Panc1 (cell line): ENCODE measurements at regions not wholly inside any gene's neighbourhood (a gene's known extent, or its start where the extent isn't known, plus 50 kb on each side); places are given as distances from the start of the nearest gene placed in this dataset.
"Not testable (repeated sequence)": the region's sequence is repeated elsewhere in the genome, so short reads cannot be mapped to it uniquely, and the experiment has no call there.

Experiments
- REST ChIP-seq, 2 experiments: IDR thresholded peaks; 2 replicates each; pipeline ENCODE4 v1.6.1; 2011 to 2012; ENCODE audit warnings: low read depth in 2 of 2, control low read depth in 1 of 2, low read length in 1 of 2, mild to moderate bottlenecking in 1 of 2, moderate library complexity in 1 of 2; ENCODE audit not compliant: insufficient read depth in 1 of 2
- TF ChIP-seq, protein P1 (sequence below): fragments of 450-650 bp; IDR thresholded peaks from 2 replicates; pipeline ENCODE4 v1.5.1; 2017; ENCODE audit warnings: mild to moderate bottlenecking

DNA sequence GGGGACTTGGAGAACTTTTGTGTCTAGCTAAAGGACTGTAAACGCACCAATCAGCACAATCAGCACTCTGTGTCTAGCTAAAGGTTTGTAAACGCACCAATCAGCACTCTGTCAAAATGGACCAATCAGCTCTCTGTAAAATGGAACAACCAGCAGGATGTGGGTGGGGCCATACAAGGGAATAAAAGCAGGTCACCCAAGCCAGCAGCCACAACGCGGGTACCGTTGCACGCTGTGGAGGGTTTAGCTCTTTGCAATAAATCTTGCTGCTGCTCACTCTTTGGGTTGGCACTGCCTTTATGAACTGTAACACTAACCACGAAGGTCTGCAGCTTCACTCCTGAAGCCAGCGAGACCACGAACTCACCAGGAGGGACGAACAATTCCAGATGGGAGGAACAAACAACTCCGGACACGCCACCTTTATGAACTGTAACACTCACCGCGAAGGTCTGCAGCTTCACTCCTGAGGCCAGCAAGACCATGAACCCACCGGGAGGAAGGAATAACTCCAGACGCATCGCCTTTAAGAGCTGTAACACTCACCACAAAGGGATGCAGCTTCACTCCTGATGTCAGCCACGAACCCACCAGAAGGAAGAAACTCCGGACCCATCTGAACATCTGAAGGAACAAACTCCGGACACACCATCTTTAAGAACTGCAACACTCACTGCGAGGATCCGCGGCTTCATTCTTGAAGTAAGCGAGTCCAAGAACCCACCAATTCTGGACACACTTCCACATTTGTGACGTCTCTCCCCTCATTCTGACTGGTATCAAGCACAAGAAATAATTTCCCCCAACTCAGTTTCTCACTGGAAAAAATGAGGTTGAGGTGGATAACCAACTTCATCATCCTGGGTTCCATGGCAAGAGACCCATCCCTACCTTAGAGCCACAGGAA is 227.3 kb upstream of the AMIGO2 start:
- TF ChIP-seq, protein P1, sequence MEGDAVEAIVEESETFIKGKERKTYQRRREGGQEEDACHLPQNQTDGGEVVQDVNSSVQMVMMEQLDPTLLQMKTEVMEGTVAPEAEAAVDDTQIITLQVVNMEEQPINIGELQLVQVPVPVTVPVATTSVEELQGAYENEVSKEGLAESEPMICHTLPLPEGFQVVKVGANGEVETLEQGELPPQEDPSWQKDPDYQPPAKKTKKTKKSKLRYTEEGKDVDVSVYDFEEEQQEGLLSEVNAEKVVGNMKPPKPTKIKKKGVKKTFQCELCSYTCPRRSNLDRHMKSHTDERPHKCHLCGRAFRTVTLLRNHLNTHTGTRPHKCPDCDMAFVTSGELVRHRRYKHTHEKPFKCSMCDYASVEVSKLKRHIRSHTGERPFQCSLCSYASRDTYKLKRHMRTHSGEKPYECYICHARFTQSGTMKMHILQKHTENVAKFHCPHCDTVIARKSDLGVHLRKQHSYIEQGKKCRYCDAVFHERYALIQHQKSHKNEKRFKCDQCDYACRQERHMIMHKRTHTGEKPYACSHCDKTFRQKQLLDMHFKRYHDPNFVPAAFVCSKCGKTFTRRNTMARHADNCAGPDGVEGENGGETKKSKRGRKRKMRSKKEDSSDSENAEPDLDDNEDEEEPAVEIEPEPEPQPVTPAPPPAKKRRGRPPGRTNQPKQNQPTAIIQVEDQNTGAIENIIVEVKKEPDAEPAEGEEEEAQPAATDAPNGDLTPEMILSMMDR = not testable (repeated sequence)
- not testable (repeated sequence) for TF ChIP-seq REST (IDR thresholded peaks at IDR 0.05; ENCODE audit: insufficient read depth in 1 of 2, low read depth in 2 of 2, low read length in 1 of 2)
